ENCODE measurements at regions not wholly inside any gene's neighbourhood (a gene's known extent, or its start where the extent isn't known, plus 50 kb on each side); places are given as distances from the start of the nearest gene placed in this dataset.

GRCh38 chr10:84660450-84661159, 332.2 kb downstream of the CCSER2 start:
- H3K9me3 ChIP-seq (replicated peaks in 1 of 11), result no peaks in the 10 kb centered on the region
- no peaks in the 10 kb centered on the region for H3K36me3 ChIP-seq
- no peak overlapping the region for H3K4me3 ChIP-seq
- no peak overlapping the region for H3K4me2 ChIP-seq
- peaks cover 0 to 21% (median 8%) of the 10 kb centered on the region in 10 experiments; a peak in 9 of 20 replicates for H3K4me1 ChIP-seq
- no peaks in the 10 kb centered on the region for H3K27me3 ChIP-seq
- H3K27ac ChIP-seq, result no peak overlapping the region
- TF ChIP-seq Cebpa-rat (IDR thresholded peaks at IDR 0.05), result no peak
- H3K9ac ChIP-seq, result no peak overlapping the region
- no peaks in the 10 kb centered on the region for H4K20me1 ChIP-seq

- H4K20me1 ChIP-seq, result no peaks in the 10 kb centered on the region; a peak in 1 of 22 replicates
- no peaks in the 10 kb centered on the region for H3K27me3 ChIP-seq
- H3K9ac ChIP-seq, result no peak overlapping the region
- H3K36me3 ChIP-seq, result no peaks in the 10 kb centered on the region
- no peak overlapping the region for H3K4me3 ChIP-seq
- TF ChIP-seq Cebpa-rat (IDR thresholded peaks at IDR 0.05), result no peak
- no peak overlapping the region for H3K27ac ChIP-seq
- no peaks in the 10 kb centered on the region for H3K9me3 ChIP-seq (replicated peaks in 1 of 11)
- peaks cover 0 to 7% (median 0%) of the 10 kb centered on the region in 10 experiments; a peak in 1 of 20 replicates for H3K4me1 ChIP-seq
- H3K4me2 ChIP-seq, result no peak overlapping the region
Measured at GRCh38 chr10:84665211-84665610, 336.8 kb downstream of the CCSER2 start.

- peaks cover 0 to 2% (median 0%) of the 10 kb centered on the region in 10 experiments; a peak in 1 of 20 replicates for H3K4me1 ChIP-seq
- no peak for TF ChIP-seq Cebpa-rat (IDR thresholded peaks at IDR 0.05)
- no peak overlapping the region for H3K27ac ChIP-seq
- no peaks in the 10 kb centered on the region for H3K9me3 ChIP-seq (replicated peaks in 1 of 11)
- H3K36me3 ChIP-seq, result no peaks in the 10 kb centered on the region
- H3K9ac ChIP-seq, result no peak overlapping the region
- no peak overlapping the region for H3K4me3 ChIP-seq
- no peaks in the 10 kb centered on the region; a peak in 1 of 22 replicates for H4K20me1 ChIP-seq
- no peak overlapping the region for H3K4me2 ChIP-seq
- H3K27me3 ChIP-seq, result no peaks in the 10 kb centered on the region
Measured at GRCh38 chr10:84665883-84666463, 337.6 kb downstream of the CCSER2 start.

- no peaks in the 10 kb centered on the region for H3K36me3 ChIP-seq
- no peaks in the 10 kb centered on the region for H3K9me3 ChIP-seq (replicated peaks in 1 of 11)
- no peak overlapping the region for H3K4me2 ChIP-seq
- no peak overlapping the region for H3K9ac ChIP-seq
- H3K27me3 ChIP-seq, result no peaks in the 10 kb centered on the region
- no peak for TF ChIP-seq Cebpa-rat (IDR thresholded peaks at IDR 0.05)
- H4K20me1 ChIP-seq, result no peaks in the 10 kb centered on the region; a peak in 1 of 22 replicates
- no peaks in the 10 kb centered on the region for H3K4me1 ChIP-seq
- H3K27ac ChIP-seq, result no peak overlapping the region
- no peak overlapping the region for H3K4me3 ChIP-seq
Measured at GRCh38 chr10:84668186-84668763, 339.9 kb downstream of the CCSER2 start.

- Histone ChIP-seq H3K4me3 (no peak overlapping the region), H3K36me3 (no peaks in the 10 kb centered on the region), H3K9ac (no peak overlapping the region), H3K27ac (no peak overlapping the region), H3K27me3 (no peaks in the 10 kb centered on the region), H3K9me3 (replicated peaks in 1 of 11) (peaks cover 0 to 5% (median 0%) of the 10 kb centered on the region in 11 experiments; a peak in 2 of 22 replicates), H3K4me2 (no peak overlapping the region), H3K4me1 (no peaks in the 10 kb centered on the region), H4K20me1 (no peaks in the 10 kb centered on the region)
- no peak for TF ChIP-seq Cebpa-rat (IDR thresholded peaks at IDR 0.05)
Measured at GRCh38 chr10:84675060-84675459, 346.7 kb downstream of the CCSER2 start.

- Histone ChIP-seq H3K9ac (no peak overlapping the region), H3K27me3 (no peaks in the 10 kb centered on the region), H3K4me3 (no peak overlapping the region), H3K4me2 (no peak overlapping the region), H3K9me3 (replicated peaks in 1 of 11) (peaks cover 0 to 5% (median 0%) of the 10 kb centered on the region in 11 experiments; a peak in 2 of 22 replicates), H3K36me3 (no peaks in the 10 kb centered on the region), H3K4me1 (no peaks in the 10 kb centered on the region), H4K20me1 (no peaks in the 10 kb centered on the region), H3K27ac (no peak overlapping the region)
- TF ChIP-seq Cebpa-rat (IDR thresholded peaks at IDR 0.05), result no peak
Measured at GRCh38 chr10:84676536-84676935, 348.1 kb downstream of the CCSER2 start.

GRCh38 chr10:84681781-84682180, 353.4 kb downstream of the CCSER2 start:
- Histone ChIP-seq H3K9ac (no peak overlapping the region), H3K27me3 (no peaks in the 10 kb centered on the region), H3K9me3 (replicated peaks in 1 of 11) (peaks cover 11 to 21% (median 14%) of the 10 kb centered on the region in 11 experiments; a peak in 19 of 22 replicates), H3K4me2 (no peak overlapping the region), H3K4me3 (no peak overlapping the region), H3K27ac (no peak overlapping the region), H3K36me3 (no peaks in the 10 kb centered on the region), H4K20me1 (no peaks in the 10 kb centered on the region), H3K4me1 (no peaks in the 10 kb centered on the region)
- TF ChIP-seq Cebpa-rat (IDR thresholded peaks at IDR 0.05), result no peak

- Histone ChIP-seq H3K27ac (no peak overlapping the region), H3K27me3 (no peaks in the 10 kb centered on the region), H3K36me3 (no peaks in the 10 kb centered on the region), H3K9ac (no peak overlapping the region), H3K4me3 (no peak overlapping the region), H4K20me1 (no peaks in the 10 kb centered on the region), H3K9me3 (replicated peaks in 1 of 11) (peaks cover 11 to 21% (median 14%) of the 10 kb centered on the region in 11 experiments; a peak in 19 of 22 replicates), H3K4me1 (no peaks in the 10 kb centered on the region), H3K4me2 (no peak overlapping the region)
- no peak for TF ChIP-seq Cebpa-rat (IDR thresholded peaks at IDR 0.05)
Measured at GRCh38 chr10:84683550-84683949, 355.2 kb downstream of the CCSER2 start.

- no peaks in the 10 kb centered on the region for H4K20me1 ChIP-seq
- peaks cover 11 to 21% (median 14%) of the 10 kb centered on the region in 11 experiments; a peak in 19 of 22 replicates for H3K9me3 ChIP-seq (replicated peaks in 1 of 11)
- H3K27me3 ChIP-seq, result no peaks in the 10 kb centered on the region
- no peaks in the 10 kb centered on the region for H3K4me1 ChIP-seq
- TF ChIP-seq Cebpa-rat (IDR thresholded peaks at IDR 0.05), result no peak
- no peak overlapping the region for H3K27ac ChIP-seq
- no peak overlapping the region for H3K4me3 ChIP-seq
- no peak overlapping the region for H3K4me2 ChIP-seq
- no peak overlapping the region for H3K9ac ChIP-seq
- no peaks in the 10 kb centered on the region for H3K36me3 ChIP-seq
Measured at GRCh38 chr10:84683980-84684740, 355.8 kb downstream of the CCSER2 start.

Data from BLaER1 treated with 17β-estradiol and CSF1 and Interleukin-3, amounts not matched to agents 10 nM and 100 nM (cell line).